PC-3 (cell line): ENCODE measurements at regions not wholly inside any gene's neighbourhood (a gene's known extent, or its start where the extent isn't known, plus 50 kb on each side); places are given as distances from the start of the nearest gene placed in this dataset.

Experiments used
- EZH2 ChIP-seq: fragments of 300-600 bp; sonication (generic); IDR thresholded peaks from one replicate; pipeline ENCODE4 v1.6.1; 2017; ENCODE audit warnings: antibody characterized with exemption, mild to moderate bottlenecking, low read length; ENCODE audit not compliant: unreplicated experiment
- EZH2phosphoT487 ChIP-seq: fragments of 300-600 bp; sonication (generic); IDR thresholded peaks from 2 replicates; pipeline ENCODE4 v1.6.1; 2018; ENCODE audit warnings: mild to moderate bottlenecking, antibody characterized with exemption, low read length, borderline replicate concordance
- TF ChIP-seq, protein P1 (sequence below): fragments of 300-600 bp; sonication (generic); conservative IDR thresholded peaks from 2 replicates; pipeline ENCODE4 v1.5.1; 2017; ENCODE audit warnings: antibody characterized with exemption, low read depth, mild to moderate bottlenecking, low read length

DNA sequence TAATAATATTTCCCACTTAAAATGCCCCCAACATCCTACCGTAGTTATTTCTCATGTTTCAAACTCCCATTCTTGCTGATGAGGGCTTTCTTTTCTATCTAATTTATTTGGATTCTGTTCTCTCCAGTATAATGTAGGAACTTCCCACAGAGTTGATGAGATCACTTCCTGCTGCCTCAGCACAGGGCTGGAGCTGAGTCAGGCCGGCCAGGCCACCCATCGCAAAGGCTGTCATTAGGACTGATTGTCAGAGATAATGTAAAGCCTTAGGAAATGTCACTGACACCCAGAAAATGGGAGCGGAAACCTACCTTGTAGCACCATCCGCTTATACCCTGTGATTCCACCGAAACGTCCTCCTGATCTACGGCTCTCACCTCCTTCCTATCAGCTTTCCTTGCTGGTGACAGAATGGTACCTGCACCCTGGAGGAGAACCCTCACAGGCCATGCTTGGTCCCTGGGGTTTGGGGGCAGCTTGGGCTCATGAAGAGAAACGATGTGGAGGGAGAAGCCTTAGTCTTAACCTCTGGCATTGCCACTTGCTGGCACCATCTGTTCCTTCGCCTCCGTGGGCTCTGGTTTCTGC lies 672.8 kb upstream of the ID2 start:
- TF ChIP-seq EZH2, result no peak
- TF ChIP-seq, protein P1, sequence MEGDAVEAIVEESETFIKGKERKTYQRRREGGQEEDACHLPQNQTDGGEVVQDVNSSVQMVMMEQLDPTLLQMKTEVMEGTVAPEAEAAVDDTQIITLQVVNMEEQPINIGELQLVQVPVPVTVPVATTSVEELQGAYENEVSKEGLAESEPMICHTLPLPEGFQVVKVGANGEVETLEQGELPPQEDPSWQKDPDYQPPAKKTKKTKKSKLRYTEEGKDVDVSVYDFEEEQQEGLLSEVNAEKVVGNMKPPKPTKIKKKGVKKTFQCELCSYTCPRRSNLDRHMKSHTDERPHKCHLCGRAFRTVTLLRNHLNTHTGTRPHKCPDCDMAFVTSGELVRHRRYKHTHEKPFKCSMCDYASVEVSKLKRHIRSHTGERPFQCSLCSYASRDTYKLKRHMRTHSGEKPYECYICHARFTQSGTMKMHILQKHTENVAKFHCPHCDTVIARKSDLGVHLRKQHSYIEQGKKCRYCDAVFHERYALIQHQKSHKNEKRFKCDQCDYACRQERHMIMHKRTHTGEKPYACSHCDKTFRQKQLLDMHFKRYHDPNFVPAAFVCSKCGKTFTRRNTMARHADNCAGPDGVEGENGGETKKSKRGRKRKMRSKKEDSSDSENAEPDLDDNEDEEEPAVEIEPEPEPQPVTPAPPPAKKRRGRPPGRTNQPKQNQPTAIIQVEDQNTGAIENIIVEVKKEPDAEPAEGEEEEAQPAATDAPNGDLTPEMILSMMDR, result no peak
- TF ChIP-seq EZH2phosphoT487, result no peak
